B cell (primary cell): ENCODE measurements at regions not wholly inside any gene's neighbourhood (a gene's known extent, or its start where the extent isn't known, plus 50 kb on each side); places are given as distances from the start of the nearest gene placed in this dataset.

Source experiments
- ATAC-seq: fragments of 200-7000 bp; cut with Tn5 transposase; one replicate; pipeline ENCODE4 v1.10.0; 2021; ENCODE audit warnings: low read depth, mild to moderate bottlenecking, moderate number of reproducible peaks, moderate library complexity
- CTCF ChIA-PET: fragments of 350-600 bp; sonication (Branson Sonifier 250); formaldehyde crosslinking; loops from one replicate; lab custom pipeline; 2021; ENCODE audit warnings: antibody characterized with exemption, inconsistent platforms; lab: Charles Lee
- POLR2A ChIA-PET: fragments of 350-600 bp; sonication (Branson Sonifier 250); formaldehyde crosslinking; loops from one replicate; lab custom pipeline; 2021; ENCODE audit warnings: antibody characterized with exemption; lab: Charles Lee
- DNase-seq: peaks from one replicate; pipeline ENCODE4 v3.0.0; 2013
- H2AFZ ChIP-seq: 2 replicates; pipeline ENCODE4 v1.6.1; 2012; ENCODE audit warnings: mild to moderate bottlenecking, low read depth, low read length; ENCODE audit not compliant: insufficient read depth, poor library complexity, severe bottlenecking
- H3K27ac ChIP-seq, 2 donors: 1 replicate in 1 of 2; 2 replicates in 1 of 2; pipeline ENCODE4 v1.5.1; 2012 to 2013; ENCODE audit warnings: low read length in 2 of 2, mild to moderate bottlenecking in 2 of 2, moderate library complexity in 1 of 2
- H3K27me3 ChIP-seq, 4 experiments: fragments of 200-600 bp in 1 of 4; sonication (generic) in 1 of 4; replicated peaks in 1 of 4; 1 replicate in 2 of 4; 2 replicates in 2 of 4; pipeline versions ENCODE4 v1.6.1 to v1.7.0; 2013 to 2016; ENCODE audit warnings: low read length in 3 of 4, mild to moderate bottlenecking in 2 of 4, mixed read lengths in 1 of 4, moderate library complexity in 1 of 4; ENCODE audit not compliant: insufficient read depth in 4 of 4, control insufficient read depth in 3 of 4; ENCODE audit errors: control extremely low read depth in 1 of 4
- H3K36me3 ChIP-seq, 2 experiments: replicated peaks in 1 of 2; 1 replicate in 1 of 2; 2 replicates in 1 of 2; pipeline versions ENCODE4 v1.6.1 to v1.7.1; 2013; ENCODE audit warnings: low read length in 1 of 2; ENCODE audit not compliant: insufficient read depth in 2 of 2, control insufficient read depth in 1 of 2; ENCODE audit errors: control extremely low read depth in 1 of 2, extremely low read depth in 1 of 2
- H3K4me1 ChIP-seq, 2 donors: fragments of 200-600 bp in 1 of 2; sonication (generic) in 1 of 2; 1 replicate in 1 of 2; 2 replicates in 1 of 2; pipeline versions ENCODE4 v1.5.1 to v1.6.1; 2013 to 2017; ENCODE audit warnings: low read length in 2 of 2; ENCODE audit not compliant: control insufficient read depth in 2 of 2, insufficient read depth in 2 of 2
- H3K4me2 ChIP-seq: replicated peaks from 2 replicates; pipeline ENCODE3; 2012; ENCODE audit warnings: mild to moderate bottlenecking, low read depth, low read length; ENCODE audit not compliant: poor library complexity, severe bottlenecking
- H3K4me3 ChIP-seq, 5 experiments: fragments of 200-600 bp in 1 of 5; sonication (generic) in 1 of 5; 1 replicate in 3 of 5; 2 replicates in 2 of 5; pipeline versions ENCODE4 v1.5.1 to v1.7.0; 2011 to 2016; ENCODE audit warnings: low read length in 4 of 5, mild to moderate bottlenecking in 4 of 5, low read depth in 2 of 5, control low read depth in 1 of 5, moderate library complexity in 1 of 5; ENCODE audit not compliant: insufficient read depth in 1 of 5; ENCODE audit errors: control extremely low read depth in 1 of 5, extremely low read depth in 1 of 5
- H3K79me2 ChIP-seq: fragments of 200-600 bp; sonication (generic); one replicate; pipeline ENCODE4 v1.6.0; 2016; ENCODE audit warnings: low read length; ENCODE audit not compliant: control insufficient read depth, insufficient read depth
- H3K9ac ChIP-seq: fragments of 200-600 bp; sonication (generic); 2 replicates; pipeline ENCODE4 v1.6.1; 2017; ENCODE audit warnings: mild to moderate bottlenecking, low read length, moderate library complexity
- H3K9me3 ChIP-seq, 3 donors: one replicate each; pipeline versions ENCODE4 v1.6.1 to v1.7.1; 2013; ENCODE audit warnings: low read length in 2 of 3; ENCODE audit not compliant: control insufficient read depth in 2 of 3, insufficient read depth in 1 of 3; ENCODE audit errors: control extremely low read depth in 1 of 3
- H4K20me1 ChIP-seq: 2 replicates; pipeline ENCODE4 v1.6.0; 2012; ENCODE audit warnings: mild to moderate bottlenecking, low read length; ENCODE audit not compliant: insufficient read depth, control insufficient read depth, poor library complexity, severe bottlenecking
- H3K27ac Mint-ChIP-seq: one replicate; pipeline ENCODE4 v1.8.0; 2021; ENCODE audit warnings: mixed read lengths
- H3K27me3 Mint-ChIP-seq: one replicate; pipeline ENCODE4 v1.8.0; 2021; ENCODE audit warnings: mixed read lengths
- H3K4me1 Mint-ChIP-seq: one replicate; pipeline ENCODE4 v1.8.0; 2021; ENCODE audit warnings: mixed read lengths
- H3K4me3 Mint-ChIP-seq: one replicate; pipeline ENCODE4 v1.8.0; 2021; ENCODE audit warnings: mixed read lengths
- H3K9me3 Mint-ChIP-seq: one replicate; pipeline ENCODE4 v1.8.0; 2022; ENCODE audit warnings: mixed read lengths; ENCODE audit not compliant: insufficient read depth
- CTCF ChIP-seq: fragments of 200-600 bp; IDR thresholded peaks from one replicate; pipeline ENCODE4 v1.8.0; 2022; ENCODE audit warnings: antibody characterized with exemption, mild to moderate bottlenecking
- EZH2 ChIP-seq: IDR thresholded peaks from 2 replicates; pipeline ENCODE4 v1.6.1; 2012; ENCODE audit warnings: borderline replicate concordance, low read depth, mild to moderate bottlenecking, moderate library complexity, low read length; ENCODE audit not compliant: insufficient read depth, poor library complexity, severe bottlenecking
- WGBS: methylation state at CpG from one replicate; pipeline ENCODE4 v1.1.5; 2013; ENCODE audit warnings: missing lambda C conversion rate; ENCODE audit not compliant: insufficient coverage; 5-methylcytosine and 5-hydroxymethylcytosine counted together
- intact Hi-C: fragments of 100-400 bp; cut with micrococcal nuclease; formaldehyde crosslinking; loops from one replicate; pipeline ENCODE4 v1.10.0; 2022

- Mint-ChIP-seq H3K4me3 (no peak overlapping the region), H3K9me3 (no peaks in the 10 kb centered on the region), H3K27ac (no peak overlapping the region), H3K27me3 (no peaks in the 10 kb centered on the region), H3K4me1 (no peaks in the 10 kb centered on the region)
- no peak overlapping the region for H3K27ac ChIP-seq
- H3K79me2 ChIP-seq: no peaks in the 10 kb centered on the region
- TF ChIP-seq CTCF: no peak
- no peak for TF ChIP-seq EZH2
- intact Hi-C loops: no loop called here
- ATAC-seq (no peak), DNase-seq (no peak)
- no peak overlapping the region for H3K4me2 ChIP-seq
- H4K20me1 ChIP-seq: no peaks in the 10 kb centered on the region
- no peak overlapping the region for H3K4me3 ChIP-seq
- no peaks in the 10 kb centered on the region for H3K27me3 ChIP-seq
- no peak overlapping the region for H3K9ac ChIP-seq
- WGBS: 100% methylated on average over 1 of the region's 1 CpG
- no peaks in the 10 kb centered on the region for H3K4me1 ChIP-seq
- H3K36me3 ChIP-seq: no peaks in the 10 kb centered on the region
- ChIA-PET POLR2A (no interaction called here), CTCF (no interaction called here)
- H2AFZ ChIP-seq: no peak overlapping the region
- no peaks in the 10 kb centered on the region for H3K9me3 ChIP-seq
Measured at GRCh38 chr6:119676230-119676629, 326.7 kb upstream of the MAN1A1 start.

- Histone ChIP-seq H3K9ac (no peak overlapping the region), H3K27ac (no peak overlapping the region), H3K36me3 (no peaks in the 10 kb centered on the region), H3K4me1 (no peaks in the 10 kb centered on the region), H3K27me3 (no peaks in the 10 kb centered on the region), H2AFZ (no peak overlapping the region), H3K4me3 (no peak overlapping the region), H3K79me2 (no peaks in the 10 kb centered on the region), H4K20me1 (no peaks in the 10 kb centered on the region), H3K9me3 (no peaks in the 10 kb centered on the region), H3K4me2 (no peak overlapping the region)
- ChIA-PET CTCF (no interaction called here), POLR2A (no interaction called here)
- no peaks in the 10 kb centered on the region for H3K9me3 Mint-ChIP-seq
- no peaks in the 10 kb centered on the region for H3K27me3 Mint-ChIP-seq
- no peaks in the 10 kb centered on the region for H3K4me1 Mint-ChIP-seq
- ATAC-seq (no peak), DNase-seq (no peak)
- TF ChIP-seq EZH2: no peak
- TF ChIP-seq CTCF: no peak
- intact Hi-C loops: no loop called here
- no peak overlapping the region for H3K27ac Mint-ChIP-seq
- H3K4me3 Mint-ChIP-seq: no peak overlapping the region
Measured at GRCh38 chr6:119673741-119674140, 324.2 kb upstream of the MAN1A1 start.
